Forelimb muscle (tissue), 1 donor: ENCODE measurements at regions not wholly inside any gene's neighbourhood (a gene's known extent, or its start where the extent isn't known, plus 50 kb on each side); places are given as distances from the start of the nearest gene placed in this dataset.

ENCODE experiments used
- DNase-seq: peaks from one replicate; pipeline ENCODE4 v3.0.0-alpha.2; 2013; ENCODE audit warnings: low read depth

GRCh38 chr3:70558956-70559355 lies 246.5 kb upstream of the MDFIC2 start:
- DNase-seq = no peak

GRCh38 chr3:70557976-70558375 lies 245.5 kb upstream of the MDFIC2 start:
- no peak for DNase-seq

GRCh38 chr3:70556056-70556455 lies 243.6 kb upstream of the MDFIC2 start:
- DNase-seq = no peak

- DNase-seq = no peak
These were observed 241.7 kb upstream of the MDFIC2 start for GRCh38 chr3:70554170-70554569.

GRCh38 chr3:70550723-70551319 lies 238.4 kb upstream of the MDFIC2 start:
- DNase-seq = no peak

GRCh38 chr3:70546679-70547078 lies 234.2 kb upstream of the MDFIC2 start:
- DNase-seq = no peak

- DNase-seq = no peak
These were observed 231.1 kb upstream of the MDFIC2 start for GRCh38 chr3:70543493-70543892.

- no peak for DNase-seq
These were observed 227.5 kb upstream of the MDFIC2 start for GRCh38 chr3:70539908-70540307.

- DNase-seq = no peak
These were observed 220.4 kb upstream of the MDFIC2 start for GRCh38 chr3:70532806-70533205.

- no peak for DNase-seq
These were observed 219.5 kb upstream of the MDFIC2 start for GRCh38 chr3:70531838-70532489.

- DNase-seq = no peak
These were observed 218.7 kb upstream of the MDFIC2 start for GRCh38 chr3:70531063-70531657.

GRCh38 chr3:70530626-70531025 lies 218.2 kb upstream of the MDFIC2 start:
- no peak for DNase-seq

GRCh38 chr3:70527026-70527425 lies 214.6 kb upstream of the MDFIC2 start:
- DNase-seq = no peak

- DNase-seq = no peak
These were observed 207.6 kb upstream of the MDFIC2 start for GRCh38 chr3:70519913-70520659.

GRCh38 chr3:70519026-70519425 lies 206.6 kb upstream of the MDFIC2 start:
- DNase-seq = no peak

- DNase-seq = peak; percentile 44
These were observed 205.9 kb upstream of the MDFIC2 start for GRCh38 chr3:70518356-70518755.

GRCh38 chr3:70517124-70517890 lies 204.9 kb upstream of the MDFIC2 start:
- no peak for DNase-seq

GRCh38 chr3:70516076-70516475 lies 203.6 kb upstream of the MDFIC2 start:
- DNase-seq = no peak

- DNase-seq = no peak
These were observed 195.0 kb upstream of the MDFIC2 start for GRCh38 chr3:70507486-70507885.

- DNase-seq = no peak
These were observed 194.3 kb upstream of the MDFIC2 start for GRCh38 chr3:70506775-70507174.

- no peak for DNase-seq
These were observed 189.1 kb upstream of the MDFIC2 start for GRCh38 chr3:70501561-70501960.

- no peak for DNase-seq
These were observed 176.4 kb upstream of the MDFIC2 start for GRCh38 chr3:70488816-70489215.
